RCC 7860 (cell line): ENCODE measurements at regions not wholly inside any gene's neighbourhood (a gene's known extent, or its start where the extent isn't known, plus 50 kb on each side); places are given as distances from the start of the nearest gene placed in this dataset.

ENCODE experiments used
- DNase-seq: peaks from one replicate; pipeline ENCODE4 v3.0.0-alpha.2; 2015; ENCODE audit warnings: low spot score
- FAIRE-seq: peaks from 2 replicates; lab custom pipeline; 2012; peaks lifted over from hg19 to GRCh38; lab: Jason Lieb, UNC

DNA sequence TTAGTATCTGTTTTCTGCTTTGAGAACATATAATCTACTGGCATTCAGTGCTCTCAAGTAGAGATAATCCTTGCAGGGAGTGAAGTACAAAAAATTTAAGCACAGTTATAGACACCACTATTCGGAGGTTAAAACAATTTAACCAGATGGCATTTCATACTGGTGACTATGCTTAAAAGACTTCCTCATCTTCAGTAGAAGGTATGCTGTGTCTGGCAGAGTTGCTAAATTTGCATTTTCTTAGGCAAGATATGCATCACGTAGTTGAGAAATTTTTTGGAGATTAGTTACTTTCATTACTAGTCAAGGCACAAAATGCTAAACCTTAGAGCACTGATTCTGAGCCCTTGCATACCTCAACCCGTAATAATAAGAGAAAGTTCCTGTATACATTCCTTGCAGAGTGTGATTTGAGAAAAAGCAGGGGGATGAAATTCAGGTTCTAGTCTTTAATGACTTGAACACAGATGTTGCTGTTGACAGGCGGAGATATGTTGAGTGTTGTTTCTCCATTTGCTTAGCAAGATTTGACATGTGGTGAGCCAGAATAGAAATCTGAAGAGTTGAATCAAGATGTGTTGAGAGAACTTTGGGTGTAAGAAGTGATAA, 70.8 kb upstream of the STARD4 start:
- DNase-seq = peak; percentile 77
- peak; percentile 84 for FAIRE-seq

DNA sequence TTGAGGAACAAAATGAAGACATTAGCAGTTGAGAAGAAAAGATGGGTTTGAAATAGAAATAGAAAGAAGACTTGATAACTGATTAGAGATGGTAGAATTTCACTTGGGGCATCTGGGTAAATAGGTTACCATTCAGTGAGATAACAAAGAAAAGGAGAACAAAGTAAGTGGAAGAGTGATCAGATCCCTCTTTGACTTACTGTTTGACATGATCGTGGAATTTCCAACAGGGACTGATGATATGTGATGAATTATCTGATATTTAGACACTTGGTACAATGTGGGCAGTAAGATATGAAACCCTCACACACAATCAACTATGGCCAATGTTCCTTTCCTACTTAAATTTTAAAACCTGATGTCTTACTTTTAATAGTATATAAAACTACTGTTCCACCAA, 70.1 kb upstream of the STARD4 start:
- FAIRE-seq (no peak), DNase-seq (no peak)

DNA sequence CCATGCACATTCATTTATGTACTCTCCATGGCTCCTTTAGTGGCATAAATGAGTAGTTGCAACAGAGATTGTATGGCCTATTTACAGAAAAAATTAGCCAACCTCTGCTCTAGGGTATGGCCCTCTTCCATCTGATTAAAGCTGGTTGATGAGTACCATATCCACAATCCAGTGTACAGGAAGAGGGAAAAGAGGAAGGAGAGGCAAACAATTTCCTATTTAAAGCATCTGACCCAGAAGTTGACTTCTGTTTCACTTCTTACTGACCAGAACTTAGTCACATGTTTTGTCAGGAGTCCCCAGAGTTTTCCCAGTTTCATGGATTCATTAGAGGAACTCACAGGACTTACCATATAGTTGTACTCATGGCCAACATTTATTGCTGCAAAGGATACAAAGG, 68.6 kb upstream of the STARD4 start:
- DNase-seq (no peak), FAIRE-seq (no peak)

DNA sequence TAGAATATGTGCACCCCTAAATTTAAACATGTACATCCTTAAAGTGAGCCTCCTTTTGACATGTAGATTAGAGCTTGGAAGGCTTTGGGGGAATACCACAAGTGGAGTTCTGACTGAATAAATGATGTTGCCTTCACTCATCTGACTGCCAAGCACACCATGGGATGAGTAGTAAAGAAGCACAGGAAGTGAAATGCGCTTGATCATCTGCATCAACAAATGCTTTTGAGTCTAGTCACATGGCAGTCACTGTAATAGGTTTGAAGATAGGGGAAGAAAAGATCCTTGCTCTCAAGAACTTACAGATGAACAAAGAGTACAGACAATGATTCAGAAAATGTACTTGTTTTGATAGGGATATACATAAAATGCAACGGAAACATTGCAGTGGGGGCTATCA, 62.0 kb upstream of the STARD4 start:
- FAIRE-seq = no peak
- no peak for DNase-seq

DNA sequence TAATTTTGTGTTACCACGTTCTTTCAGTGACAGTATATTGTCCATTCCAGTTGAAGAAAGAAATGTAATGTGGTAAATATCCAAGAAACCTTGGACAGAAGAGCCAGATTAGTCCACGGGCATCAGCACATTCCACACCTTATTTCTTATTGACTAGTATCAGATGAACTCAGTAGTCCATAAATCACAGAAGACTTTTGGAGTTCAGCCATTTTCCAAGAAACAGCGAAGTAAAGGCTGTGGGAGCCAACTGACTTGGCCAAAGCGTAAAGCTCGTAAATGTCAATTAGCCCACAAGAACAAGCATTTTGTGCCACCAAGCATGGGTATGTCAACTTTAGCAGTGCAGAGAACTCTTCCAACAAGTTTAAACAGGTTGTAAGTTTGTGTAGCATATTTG, 60.2 kb upstream of the STARD4 start:
- FAIRE-seq (no peak), DNase-seq (no peak)

DNA sequence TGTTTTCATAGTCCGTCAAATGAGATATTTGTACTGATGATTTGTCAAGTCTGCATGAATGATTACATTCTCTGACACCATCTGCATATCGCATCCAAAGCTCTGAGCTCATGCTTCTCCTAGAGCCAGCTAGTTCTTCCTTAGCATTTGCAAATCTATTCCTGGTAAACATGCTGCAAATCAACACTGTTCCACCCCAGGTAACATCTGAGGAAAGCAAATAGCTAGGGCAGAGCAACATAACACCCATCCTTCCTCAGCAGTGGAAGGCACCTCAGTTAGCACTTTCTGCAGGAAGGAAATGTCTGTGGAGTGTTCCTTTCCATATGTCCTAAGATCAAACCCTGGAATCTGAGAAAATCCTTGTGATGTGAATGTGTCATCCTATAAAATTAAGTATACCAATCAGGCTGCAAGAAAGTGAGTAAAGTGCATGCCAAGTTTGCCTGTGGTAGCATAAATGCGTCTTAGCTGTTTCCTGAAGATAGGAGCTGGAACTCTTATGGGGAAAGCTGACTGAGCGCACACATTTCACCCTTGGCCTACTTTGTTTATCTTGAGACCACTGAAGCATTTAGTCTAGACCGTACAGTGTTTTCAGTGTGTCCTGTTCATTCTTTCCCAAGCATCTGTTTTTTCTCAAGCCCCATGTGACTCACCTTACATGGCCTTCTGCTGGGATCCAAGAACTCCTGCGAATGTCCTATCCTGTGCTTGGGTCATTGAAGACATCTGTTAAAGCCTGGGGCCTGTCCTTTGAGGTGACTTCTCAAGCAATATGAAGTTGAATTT, 50.9 kb upstream of the STARD4 start:
- peak; percentile 83 for DNase-seq
- peak; percentile 93 for FAIRE-seq

DNA sequence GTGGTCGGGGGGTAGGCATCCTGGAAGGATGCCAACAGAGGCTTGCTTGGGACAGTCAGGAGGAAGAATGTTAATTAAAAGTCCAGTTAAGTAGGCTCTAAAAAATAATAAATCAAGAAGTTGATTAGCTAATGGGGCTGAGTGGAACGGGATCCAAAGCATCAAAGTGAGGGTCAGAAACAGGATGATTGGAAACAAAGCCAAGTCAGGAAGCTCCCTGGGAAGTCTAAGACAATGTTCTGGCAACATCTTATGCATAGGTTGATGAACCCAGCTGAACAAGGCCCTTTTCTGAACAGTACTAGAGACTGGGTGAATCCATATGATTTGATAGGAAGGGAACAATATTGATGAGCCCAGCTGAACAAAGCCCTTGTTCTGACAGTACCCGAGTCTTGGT, 50.2 kb upstream of the STARD4 start:
- FAIRE-seq (no peak), DNase-seq (no peak)
